ENCODE measurements at regions not wholly inside any gene's neighbourhood (a gene's known extent, or its start where the extent isn't known, plus 50 kb on each side); places are given as distances from the start of the nearest gene placed in this dataset.

DNA sequence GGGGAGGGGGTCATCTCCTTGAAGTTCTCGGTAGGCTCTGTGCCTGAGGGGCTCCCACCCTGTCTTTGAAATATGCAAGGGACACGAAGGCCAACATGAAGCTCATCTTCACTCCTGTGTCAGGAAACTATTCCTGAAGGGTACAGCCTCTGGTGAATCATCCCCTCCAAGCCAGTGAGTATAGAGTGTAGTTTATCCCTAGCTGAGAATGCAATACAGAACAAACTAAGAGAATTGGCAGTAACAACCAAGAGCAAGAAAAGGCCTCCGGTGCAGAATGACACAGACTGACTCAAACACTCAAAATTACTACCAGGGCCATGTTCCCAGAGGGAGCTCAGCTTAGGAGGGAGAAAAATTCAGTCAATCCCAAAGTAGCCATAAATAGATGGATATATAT, 413.3 kb downstream of the BCL11A start:
- intact Hi-C loops (cut with DNase I), result no loop called here
- no peak for ATAC-seq
- no peak for DNase-seq (ENCODE audit: low spot score)

DNA sequence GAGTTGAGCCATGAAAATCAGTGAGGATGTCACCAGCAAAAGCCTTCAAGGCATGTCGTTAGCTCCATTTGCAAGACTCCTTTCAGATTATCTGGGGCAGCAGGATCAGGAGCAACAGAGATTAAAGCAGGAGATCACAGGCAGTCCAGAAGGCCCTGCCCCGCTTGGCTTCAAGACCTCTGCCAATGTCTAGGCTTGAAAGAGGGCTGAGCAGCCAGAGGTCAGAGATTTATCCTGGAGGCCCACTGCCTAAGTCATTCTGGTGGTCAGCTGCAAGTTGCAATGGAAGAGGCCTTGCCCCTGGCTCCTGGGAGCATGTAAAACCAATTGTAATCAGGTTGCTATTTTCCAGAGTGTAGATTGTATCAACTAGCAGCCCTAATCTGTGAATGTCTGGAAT, 416.5 kb downstream of the BCL11A start:
- ATAC-seq (no peak), DNase-seq (ENCODE audit: low spot score) (no peak)
- intact Hi-C loops (cut with DNase I), result no loop called here

DNA sequence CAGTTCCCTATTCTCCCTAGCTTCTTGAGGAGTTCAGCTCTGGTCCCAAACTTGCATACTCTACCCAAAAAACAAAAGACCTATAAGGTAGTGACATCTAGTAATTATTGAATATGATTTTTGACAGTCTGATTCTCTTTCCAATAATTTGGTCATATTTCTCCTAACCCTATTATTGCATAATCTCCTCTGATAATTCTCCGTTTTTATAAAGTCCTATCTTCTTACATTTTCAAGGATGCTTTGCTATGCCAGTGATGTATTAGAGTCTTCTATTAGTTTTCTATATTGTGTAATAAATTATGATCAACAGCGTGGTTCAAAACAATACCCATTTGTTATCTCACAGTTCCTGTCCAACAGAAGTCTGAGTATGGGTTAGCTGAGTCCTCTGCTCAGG, 426.3 kb downstream of the BCL11A start:
- intact Hi-C loops (cut with DNase I), result no loop called here
- DNase-seq (ENCODE audit: low spot score), result no peak
- no peak for ATAC-seq

DNA sequence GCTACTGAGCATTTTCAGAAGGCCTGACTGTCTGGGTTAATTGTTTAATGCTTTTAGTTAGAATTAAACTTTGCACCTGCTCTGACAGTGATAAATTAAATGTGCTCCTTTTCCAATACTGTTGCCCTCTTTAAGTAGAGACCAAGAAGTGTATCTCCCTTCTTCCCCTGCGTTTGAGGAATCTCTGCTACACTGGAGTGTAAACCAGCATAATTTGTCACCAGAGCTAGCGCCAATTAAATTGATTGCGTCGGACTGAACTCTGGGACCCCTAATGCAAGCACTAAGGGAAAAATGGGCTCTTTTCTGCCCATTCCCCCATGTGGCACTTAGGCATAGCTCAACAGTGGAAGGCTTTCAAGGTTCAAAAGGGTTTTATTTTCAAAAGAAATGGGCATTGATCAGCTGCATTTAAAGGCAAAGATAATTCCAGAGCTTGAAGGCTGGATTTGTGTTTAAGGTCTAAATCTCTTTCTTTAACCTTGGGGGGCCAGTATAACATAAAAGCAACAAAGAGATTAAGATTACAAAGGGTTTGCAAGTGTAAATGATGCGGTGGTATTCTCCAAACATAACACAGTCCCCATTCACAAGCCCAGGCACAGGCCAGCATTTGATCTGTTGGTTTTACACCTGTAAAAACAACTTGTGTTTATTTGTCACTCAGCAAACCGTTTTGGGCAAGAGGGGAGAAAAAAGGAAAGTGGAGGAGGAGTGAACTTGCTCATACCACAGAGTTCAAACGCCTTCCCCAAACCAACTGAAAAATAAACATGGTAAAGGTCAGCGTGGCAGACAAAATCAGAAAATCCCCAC, 427.6 kb downstream of the BCL11A start:
- ATAC-seq, result no peak
- intact Hi-C loops (cut with DNase I), result no loop called here
- DNase-seq (ENCODE audit: low spot score), result no peak

DNA sequence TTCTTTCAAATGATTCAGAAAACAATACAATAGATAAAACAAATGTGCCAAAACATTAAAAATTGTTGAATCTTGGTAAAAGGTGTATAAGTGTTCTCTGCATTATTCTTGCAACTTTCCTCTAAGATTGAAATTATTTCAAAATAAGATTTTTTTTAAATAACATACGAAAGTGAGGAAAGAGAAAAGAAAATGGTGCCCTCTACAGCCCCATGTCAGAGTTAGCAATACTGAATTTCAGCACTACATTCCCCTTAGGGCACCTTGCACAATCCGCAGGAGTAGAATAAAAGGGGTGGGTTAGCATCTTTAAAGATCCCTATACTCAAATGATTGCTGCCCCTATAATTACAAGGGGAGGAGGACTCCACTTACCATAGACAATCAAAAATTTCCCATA, 433.7 kb downstream of the BCL11A start:
- no peak for ATAC-seq
- intact Hi-C loops (cut with DNase I), result no loop called here

DNA sequence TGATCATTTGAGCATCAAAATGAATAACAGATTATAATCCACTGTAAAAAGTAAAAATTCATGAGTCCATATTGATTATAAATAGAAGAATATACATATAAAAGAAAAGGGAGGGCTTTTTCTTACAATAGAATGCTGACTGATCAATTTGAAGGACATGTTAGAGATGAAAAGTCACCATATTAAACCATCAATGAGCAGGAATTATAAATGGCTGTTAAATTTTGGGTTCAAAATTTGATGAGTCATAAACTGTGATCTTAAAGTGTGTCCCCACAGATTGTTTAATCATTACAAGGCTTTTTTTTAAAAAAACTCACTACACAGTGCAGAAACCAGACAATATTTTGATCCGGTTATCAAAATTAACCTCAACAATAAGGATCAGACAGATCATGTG, 434.5 kb downstream of the BCL11A start:
- DNase-seq (ENCODE audit: low spot score), result no peak
- intact Hi-C loops (cut with DNase I), result no loop called here
- no peak for ATAC-seq

More for the DNA sequence above, 433.7 kb downstream of the BCL11A start:
- DNase-seq (ENCODE audit: low spot score), result no peak

DNA sequence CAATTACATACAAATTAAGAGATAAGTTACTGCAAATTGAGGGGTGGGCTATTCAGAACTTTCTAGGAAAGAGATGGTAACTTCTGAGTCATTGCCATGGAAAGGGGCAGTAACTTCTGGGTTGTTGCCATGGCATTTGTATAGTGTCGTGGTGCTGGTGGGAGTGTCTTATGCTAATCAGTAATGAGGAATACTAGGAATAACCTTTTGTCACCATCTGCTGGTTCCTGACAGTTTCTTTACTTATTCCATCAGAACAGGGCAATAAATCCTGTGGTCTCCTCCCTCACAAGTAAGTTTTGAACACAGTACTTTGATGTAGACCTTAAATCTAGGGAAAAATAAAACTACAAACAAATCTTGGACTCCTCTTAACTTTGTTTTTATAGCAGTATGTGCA, 435.4 kb downstream of the BCL11A start:
- intact Hi-C loops (cut with DNase I), result no loop called here
- DNase-seq (ENCODE audit: low spot score) (no peak), ATAC-seq (no peak)

DNA sequence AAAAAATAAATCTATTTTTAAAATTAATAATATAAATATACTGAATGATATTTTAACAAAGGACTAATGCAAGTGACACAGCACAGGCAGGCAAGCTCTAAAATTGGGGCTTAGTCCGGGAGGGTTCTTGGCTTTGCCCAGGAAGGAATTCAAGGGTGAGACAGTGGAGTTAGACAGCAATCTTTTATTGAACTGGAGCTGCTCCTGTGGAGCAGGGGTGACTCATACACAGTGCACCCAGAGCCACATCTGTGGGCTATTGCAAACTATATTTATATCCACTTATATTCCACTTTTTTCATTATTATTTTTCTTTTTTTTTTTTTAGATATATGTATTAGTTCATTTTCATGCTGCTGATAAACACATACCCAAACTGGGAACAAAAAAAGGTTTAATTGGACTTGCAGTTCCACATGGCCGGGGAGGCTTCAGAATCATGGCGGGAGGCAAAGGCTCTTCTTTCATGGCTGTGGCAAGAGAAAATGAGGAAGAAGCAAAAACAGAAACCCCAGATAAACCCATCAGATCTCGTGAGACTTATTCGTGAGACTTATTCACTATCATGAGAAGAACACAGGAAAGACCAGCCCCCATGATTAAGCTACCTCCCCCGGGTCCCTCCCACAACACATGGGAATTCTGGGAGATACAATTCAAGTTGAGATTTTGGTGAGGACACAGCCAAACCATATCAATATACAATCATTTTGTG, 437.1 kb downstream of the BCL11A start:
- no peak for DNase-seq (ENCODE audit: low spot score)
- intact Hi-C loops (cut with DNase I), result no loop called here
- no peak for ATAC-seq

DNA sequence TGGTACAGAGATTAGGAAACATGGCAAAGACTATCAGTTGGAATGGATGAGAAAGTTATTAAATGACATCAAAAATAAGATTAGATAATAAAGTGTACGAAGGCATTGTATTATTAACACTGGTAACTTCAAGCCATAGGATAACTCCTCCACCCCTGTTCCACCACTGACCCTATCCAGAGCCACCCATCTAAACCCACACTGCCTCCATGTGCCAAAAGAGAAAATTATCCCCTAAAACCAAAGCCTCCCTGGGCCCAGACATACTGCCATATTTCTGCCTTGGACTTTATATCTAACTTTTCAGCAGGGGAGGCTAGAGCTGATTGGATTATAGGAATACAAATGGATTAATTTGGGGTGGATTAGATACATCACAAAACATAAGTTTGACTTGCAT, 443.7 kb downstream of the BCL11A start:
- no peak for ATAC-seq
- no peak for DNase-seq (ENCODE audit: low spot score)
- intact Hi-C loops (cut with DNase I), result no loop called here

DNA sequence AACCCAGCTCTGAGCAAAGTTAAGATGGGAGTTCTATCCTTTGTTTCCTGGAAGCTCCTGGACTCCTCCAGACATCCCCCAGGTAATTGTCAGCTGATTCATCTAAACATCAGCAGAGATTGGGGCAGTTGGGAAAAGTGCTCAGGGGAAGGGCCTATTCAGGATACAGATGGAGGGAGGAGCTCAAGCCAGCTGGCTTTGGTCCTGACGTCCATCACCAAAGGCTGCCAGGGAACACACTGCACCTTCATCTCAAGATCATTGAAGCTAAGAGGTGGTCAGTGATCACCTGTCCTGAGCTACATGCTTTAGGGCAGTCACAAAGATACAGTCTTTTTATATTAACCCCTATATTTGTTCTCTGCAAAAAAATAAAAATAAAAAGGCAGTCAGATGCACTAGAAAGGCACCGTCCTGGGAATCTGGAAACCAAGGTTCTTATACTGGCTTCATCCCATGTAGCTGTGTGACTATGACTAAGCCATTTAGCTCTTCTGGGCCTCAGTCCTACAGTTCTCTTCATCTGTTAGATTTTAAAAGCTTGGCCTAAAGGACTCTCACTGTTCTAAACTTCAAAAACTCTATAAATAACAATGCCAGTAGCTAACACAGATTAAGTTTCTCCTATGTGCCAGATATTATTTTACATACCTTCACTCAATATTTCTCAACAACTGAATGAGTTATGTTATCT, 446.5 kb downstream of the BCL11A start:
- DNase-seq (ENCODE audit: low spot score) (no peak), ATAC-seq (no peak)
- intact Hi-C loops (cut with DNase I), result no loop called here

DNA sequence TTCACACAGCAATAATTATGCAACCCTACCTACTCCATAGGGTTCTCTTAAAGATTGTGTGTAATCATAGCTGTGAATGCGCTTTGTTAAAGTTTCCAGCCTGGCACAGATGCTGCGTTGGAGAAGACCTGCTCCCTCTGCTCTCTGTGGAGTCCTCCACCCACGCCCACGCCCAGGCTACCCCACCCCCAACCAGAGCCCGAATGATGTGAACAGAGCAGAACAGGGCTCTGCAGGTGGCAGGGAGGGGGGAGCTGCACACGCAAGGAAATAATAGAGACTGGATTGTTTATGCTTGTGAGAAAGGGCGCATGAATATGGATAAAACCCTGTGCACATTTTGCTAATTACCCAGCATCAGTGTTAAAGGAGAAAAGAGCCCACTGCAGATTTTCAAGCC, 447.5 kb downstream of the BCL11A start:
- DNase-seq (ENCODE audit: low spot score) (no peak), ATAC-seq (no peak)
- intact Hi-C loops (cut with DNase I), result no loop called here

DNA sequence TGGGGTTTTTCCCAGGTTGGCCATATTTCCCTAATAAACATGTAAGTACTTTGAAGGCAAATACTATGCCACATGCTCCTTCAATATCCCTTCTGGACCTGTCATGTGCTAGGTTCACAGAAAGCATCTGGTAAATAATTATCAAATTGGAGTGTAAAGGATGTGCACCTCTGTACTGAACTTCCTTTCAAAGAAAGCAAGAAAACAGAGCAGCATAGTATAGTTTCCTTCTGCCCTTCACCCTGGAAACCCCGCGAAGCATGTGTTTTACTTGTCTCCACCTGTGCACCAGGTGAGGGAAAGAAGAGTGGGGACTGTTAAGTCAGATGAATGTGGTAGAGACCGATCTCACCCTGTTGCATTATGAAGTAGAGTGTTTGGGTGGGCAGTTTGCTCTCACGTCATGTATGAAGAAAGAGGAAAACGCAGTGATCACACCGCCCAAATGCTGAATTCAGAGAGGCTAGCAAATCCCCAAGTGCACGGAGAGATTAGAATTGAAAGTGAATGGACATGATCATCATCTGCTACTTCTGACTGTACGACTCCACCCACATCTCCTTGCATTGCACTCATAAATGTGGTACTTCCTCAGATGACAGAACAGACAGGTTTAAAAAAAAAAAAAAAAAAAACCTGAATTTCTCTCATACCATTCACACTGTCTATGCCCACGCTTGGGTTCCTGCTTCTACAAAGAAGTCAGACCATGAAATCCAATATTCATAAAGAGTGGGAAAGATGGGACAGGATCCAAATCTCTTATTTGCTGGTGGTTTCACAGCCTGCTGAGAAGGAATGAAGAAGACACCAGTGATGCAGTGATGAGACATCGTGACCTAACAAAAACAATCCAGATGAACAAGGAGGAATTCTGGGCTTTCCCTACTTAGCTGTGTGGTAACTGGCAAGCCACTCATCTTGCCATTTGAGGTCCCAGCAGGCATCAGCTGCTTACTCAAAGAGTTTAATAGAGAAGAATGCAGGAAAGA, 448.6 kb downstream of the BCL11A start:
- no peak for DNase-seq (ENCODE audit: low spot score)
- no peak for ATAC-seq
- intact Hi-C loops (cut with DNase I), result no loop called here

DNA sequence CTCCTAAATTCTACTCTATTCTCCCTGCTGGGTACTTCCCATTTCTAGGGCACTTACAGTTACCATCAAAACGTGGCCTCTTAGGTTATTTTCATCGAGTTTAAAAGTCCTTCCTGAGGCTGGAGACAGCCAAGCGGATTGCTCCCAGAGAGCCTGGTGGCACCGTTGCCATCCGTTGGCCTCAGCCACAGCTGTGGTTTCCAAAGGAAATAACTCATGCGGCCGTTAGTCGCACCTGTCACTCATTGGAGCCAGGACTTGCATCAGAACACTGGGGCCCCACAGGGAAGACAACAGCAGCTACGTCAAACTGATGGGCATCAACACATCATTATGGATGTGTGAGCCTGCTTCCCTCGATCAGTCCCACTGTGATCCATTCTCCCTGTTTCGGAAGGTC, 453.4 kb downstream of the BCL11A start:
- intact Hi-C loops (cut with DNase I), result no loop called here
- no peak for ATAC-seq
- no peak for DNase-seq (ENCODE audit: low spot score)

DNA sequence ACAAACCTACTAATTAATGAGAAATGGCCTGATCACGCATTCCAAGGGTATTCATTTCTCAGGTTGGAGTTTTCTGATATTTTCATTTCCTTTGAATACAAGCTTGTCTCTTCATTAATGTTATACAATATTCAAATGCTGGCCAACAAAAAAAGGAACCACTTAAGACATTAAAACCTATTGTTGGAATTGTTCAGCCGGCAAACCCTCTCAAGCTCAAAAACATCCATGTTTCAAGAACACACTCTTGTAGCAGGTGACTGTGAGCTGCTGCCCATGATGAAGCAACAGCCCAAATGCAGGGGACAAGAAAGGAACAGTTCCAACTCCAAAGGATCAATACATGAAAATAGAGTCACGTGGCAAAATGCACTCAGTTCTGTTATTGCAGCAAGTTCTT, 454.5 kb downstream of the BCL11A start:
- intact Hi-C loops (cut with DNase I), result no loop called here
- ATAC-seq (no peak), DNase-seq (ENCODE audit: low spot score) (no peak)

DNA sequence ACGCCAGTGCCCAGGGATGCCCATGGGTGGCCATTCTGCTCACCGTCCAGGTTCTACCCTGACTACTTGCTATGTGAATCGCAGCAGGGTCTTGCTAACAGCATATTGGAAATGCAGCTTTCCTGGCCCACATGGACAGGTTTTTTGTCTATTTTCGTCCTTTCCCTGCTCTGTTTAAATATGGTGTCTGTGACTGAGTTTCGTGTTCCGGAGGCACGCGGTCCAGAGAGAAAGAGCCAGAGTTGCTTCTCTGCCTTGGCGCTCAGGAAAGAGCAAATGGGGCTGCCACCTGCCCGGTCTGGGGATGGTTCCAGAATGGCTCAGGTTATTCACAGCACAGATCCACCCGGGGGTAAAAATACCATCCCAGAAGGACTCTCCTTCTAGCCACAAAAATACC, 456.2 kb downstream of the BCL11A start:
- ATAC-seq (no peak), DNase-seq (ENCODE audit: low spot score) (no peak)
- intact Hi-C loops (cut with DNase I), result no loop called here

DNA sequence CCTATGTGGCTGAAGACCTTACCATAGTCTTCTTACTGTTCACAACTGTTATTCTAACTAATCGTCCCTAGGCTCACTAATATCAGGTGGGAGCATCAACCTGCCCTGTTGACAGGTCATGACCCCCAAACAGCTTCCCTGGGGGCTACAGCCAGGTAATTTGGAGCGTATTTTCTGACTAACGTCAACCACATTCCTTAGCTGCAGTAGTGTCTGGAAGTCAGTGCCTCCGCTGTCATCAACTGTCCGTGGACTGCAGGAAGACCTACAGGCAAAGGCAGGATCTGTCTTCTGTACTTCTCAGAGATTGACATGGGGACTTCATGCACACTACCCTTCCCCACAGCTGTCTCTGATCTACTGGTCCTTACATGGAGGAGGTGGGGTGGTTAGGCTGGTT, 456.9 kb downstream of the BCL11A start:
- no peak for DNase-seq (ENCODE audit: low spot score)
- intact Hi-C loops (cut with DNase I), result no loop called here

DNA sequence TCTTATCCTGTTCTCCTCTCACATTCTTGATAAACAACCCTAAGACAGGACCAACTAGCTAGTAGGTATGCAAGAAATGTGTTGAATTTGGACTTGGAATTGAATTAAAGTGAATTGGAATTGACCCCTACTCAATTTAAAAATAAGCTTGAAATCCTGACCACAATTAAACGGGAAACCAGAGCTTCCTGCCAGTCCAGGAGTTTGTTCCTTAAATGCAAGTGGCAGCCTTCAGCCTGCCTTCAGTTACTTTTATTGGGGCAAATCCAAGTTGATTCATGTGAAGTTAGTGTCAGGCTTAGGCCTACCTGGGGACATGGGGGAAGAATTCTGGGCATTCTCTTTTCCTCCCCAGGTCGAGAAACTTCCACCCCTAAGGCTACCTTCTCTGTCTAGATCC, 457.6 kb downstream of the BCL11A start:
- ATAC-seq (no peak), DNase-seq (ENCODE audit: low spot score) (no peak)
- intact Hi-C loops (cut with DNase I), result no loop called here

More for the DNA sequence above, 456.9 kb downstream of the BCL11A start:
- no peak for ATAC-seq

DNA sequence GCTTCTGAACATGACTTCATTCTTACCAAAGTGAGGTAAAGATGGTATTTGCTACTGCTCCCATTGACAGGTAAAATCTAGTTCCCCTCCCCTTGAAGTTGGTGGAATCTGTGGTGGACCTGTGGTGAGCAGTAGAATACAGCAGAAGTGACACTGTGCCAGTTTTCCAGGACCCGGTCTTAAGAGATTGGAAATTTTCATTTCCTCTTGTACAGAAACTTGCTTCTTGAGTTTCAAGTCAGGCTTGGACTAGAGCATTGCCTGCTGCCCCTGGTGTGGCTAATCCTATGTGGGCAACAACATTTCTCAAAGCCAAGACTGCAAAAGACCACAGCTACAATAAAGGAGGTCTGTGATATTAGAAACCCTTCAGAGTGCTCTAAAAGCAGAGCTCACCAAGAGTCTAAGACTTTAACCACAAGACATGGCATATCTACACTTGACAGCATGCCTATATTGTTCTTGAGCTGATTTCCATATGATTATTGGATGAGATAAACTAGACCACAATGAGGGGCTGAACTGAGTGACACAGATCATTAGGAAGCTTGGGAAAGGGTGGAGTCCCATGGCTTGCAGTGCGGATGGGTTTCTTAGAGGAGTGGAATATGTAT, 458.1 kb downstream of the BCL11A start:
- ATAC-seq (no peak), DNase-seq (ENCODE audit: low spot score) (no peak)
- intact Hi-C loops (cut with DNase I), result no loop called here

All from sciatic nerve (tissue), 2 donors.